ENCODE measurements at regions not wholly inside any gene's neighbourhood (a gene's known extent, or its start where the extent isn't known, plus 50 kb on each side); places are given as distances from the start of the nearest gene placed in this dataset.
"Not testable (repeated sequence)": the region's sequence is repeated elsewhere in the genome, so short reads cannot be mapped to it uniquely, and the experiment has no call there.

DNA sequence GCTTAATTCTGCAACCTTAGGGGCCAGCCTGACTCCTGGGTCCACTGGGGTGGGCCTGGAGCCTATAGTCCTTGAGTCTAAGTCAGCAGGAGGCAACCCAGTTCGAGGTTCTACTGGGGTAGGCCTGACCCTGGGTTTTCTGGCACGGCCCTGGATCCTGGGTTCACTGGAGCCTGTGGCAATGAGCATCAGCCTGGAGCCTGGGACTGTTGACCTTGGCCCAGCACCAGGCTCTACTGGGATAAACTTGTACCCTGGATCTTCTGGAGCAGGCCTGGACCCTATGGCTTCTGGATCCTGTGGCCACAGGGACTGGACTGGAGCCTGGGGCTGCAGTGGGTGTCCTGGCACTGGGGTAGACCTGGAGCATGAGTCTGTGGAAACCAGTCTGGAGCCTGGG lies 874.3 kb upstream of the INTU start:
- Histone ChIP-seq H3K9ac (ENCODE audit: low read length) (no peak overlapping the region), H3K4me3 (ENCODE audit: low read length) (no peak overlapping the region), H3K4me1 (ENCODE audit: control insufficient read depth, insufficient read depth, low read length) (no peaks in the 10 kb centered on the region), H3K36me3 (ENCODE audit: control insufficient read depth, insufficient read depth, low read length, severe bottlenecking) (no peaks in the 10 kb centered on the region), H3K27me3 (replicated peaks; ENCODE audit: control insufficient read depth, insufficient read depth, low read length) (no peaks in the 10 kb centered on the region), H3K9me3 (ENCODE audit: control insufficient read depth, low read length) (no peaks in the 10 kb centered on the region)
- no peak for DNase-seq (ENCODE audit: low read depth)

DNA sequence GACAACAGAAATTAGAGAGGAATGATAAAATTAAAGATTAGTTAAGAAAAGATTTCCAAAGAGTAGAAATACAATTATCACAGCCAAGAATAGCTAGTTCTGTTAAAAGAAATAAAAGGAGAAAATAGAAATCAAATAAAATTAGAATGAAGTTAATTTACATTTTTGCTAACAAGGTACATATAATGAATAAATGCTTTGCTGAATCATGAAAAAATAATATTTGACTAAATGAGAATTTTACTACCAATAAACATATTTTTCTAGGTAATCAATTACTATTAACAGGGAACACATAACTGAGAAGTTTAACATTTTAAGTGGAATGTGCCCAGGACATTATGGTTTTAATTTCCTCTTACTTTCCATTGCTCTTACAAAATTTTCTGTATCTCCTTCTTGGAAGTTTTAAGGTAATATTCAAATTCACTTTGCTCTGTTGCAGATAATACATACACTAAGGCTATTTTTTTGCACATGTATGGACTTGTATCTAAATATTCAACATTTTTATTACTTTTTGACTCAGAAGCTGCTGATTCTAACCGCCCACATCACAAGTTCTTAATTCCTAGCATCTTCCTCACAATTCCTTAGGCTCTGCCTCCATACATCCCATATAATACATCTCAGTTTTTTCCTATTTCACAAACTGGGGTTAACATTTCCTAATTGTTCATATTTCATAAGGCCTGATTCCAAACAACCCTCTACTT lies 870.7 kb upstream of the INTU start:
- peaks cover 8% of the 10 kb centered on the region for H3K4me1 ChIP-seq (ENCODE audit: control insufficient read depth, insufficient read depth, low read length)
- no peak overlapping the region for H3K9ac ChIP-seq (ENCODE audit: low read length)
- no peaks in the 10 kb centered on the region for H3K36me3 ChIP-seq (ENCODE audit: control insufficient read depth, insufficient read depth, low read length, severe bottlenecking)
- H3K9me3 ChIP-seq (ENCODE audit: control insufficient read depth, low read length) = no peaks in the 10 kb centered on the region
- H3K27me3 ChIP-seq (replicated peaks; ENCODE audit: control insufficient read depth, insufficient read depth, low read length) = no peaks in the 10 kb centered on the region
- DNase-seq (ENCODE audit: low read depth) = no peak
- H3K4me3 ChIP-seq (ENCODE audit: low read length) = no peak overlapping the region

DNA sequence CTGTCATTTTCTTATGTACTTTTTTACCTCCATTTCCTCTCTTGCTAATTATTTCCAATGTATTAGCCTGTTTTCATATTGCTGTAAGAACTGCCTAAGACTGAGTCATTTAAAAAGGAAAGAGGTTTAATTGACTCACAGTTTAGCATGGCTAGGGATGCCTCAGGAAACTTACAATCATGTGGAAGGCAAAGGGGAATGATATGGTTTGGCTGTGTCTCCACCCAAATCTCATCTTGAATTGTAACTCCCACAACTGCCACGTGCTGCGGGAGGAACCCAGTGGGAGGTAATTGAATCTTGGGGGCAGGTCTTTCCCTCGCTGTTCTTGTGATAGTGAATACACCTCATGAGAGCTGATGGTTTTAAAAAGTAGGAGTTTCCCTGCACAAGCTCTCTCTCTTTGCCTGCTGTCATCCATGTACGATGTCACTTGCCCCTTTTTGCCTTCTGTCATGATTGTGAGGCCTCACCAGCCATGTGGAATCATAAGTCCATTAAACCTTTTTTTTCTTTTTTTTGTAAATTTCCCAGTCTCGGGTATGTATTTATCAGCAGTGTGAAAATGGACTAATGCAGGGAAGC lies 870.0 kb upstream of the INTU start:
- H3K9me3 ChIP-seq (ENCODE audit: control insufficient read depth, low read length) = no peaks in the 10 kb centered on the region
- no peak overlapping the region for H3K4me3 ChIP-seq (ENCODE audit: low read length)
- H3K4me1 ChIP-seq (ENCODE audit: control insufficient read depth, insufficient read depth, low read length) = peaks cover 8% of the 10 kb centered on the region
- H3K27me3 ChIP-seq (replicated peaks; ENCODE audit: control insufficient read depth, insufficient read depth, low read length) = no peaks in the 10 kb centered on the region
- no peak overlapping the region for H3K9ac ChIP-seq (ENCODE audit: low read length)
- no peak for DNase-seq (ENCODE audit: low read depth)
- H3K36me3 ChIP-seq (ENCODE audit: control insufficient read depth, insufficient read depth, low read length, severe bottlenecking) = no peaks in the 10 kb centered on the region

- no peak overlapping the region for H3K9ac ChIP-seq (ENCODE audit: low read length)
- H3K27me3 ChIP-seq (replicated peaks; ENCODE audit: control insufficient read depth, insufficient read depth, low read length) = no peaks in the 10 kb centered on the region
- no peaks in the 10 kb centered on the region for H3K9me3 ChIP-seq (ENCODE audit: control insufficient read depth, low read length)
- H3K4me1 ChIP-seq (ENCODE audit: control insufficient read depth, insufficient read depth, low read length) = peaks cover 8% of the 10 kb centered on the region
- no peaks in the 10 kb centered on the region for H3K36me3 ChIP-seq (ENCODE audit: control insufficient read depth, insufficient read depth, low read length, severe bottlenecking)
- no peak for DNase-seq (ENCODE audit: low read depth)
- H3K4me3 ChIP-seq (ENCODE audit: low read length) = no peak overlapping the region
These were observed 866.5 kb upstream of the INTU start for GRCh38 chr4:126766241-126766640.

DNA sequence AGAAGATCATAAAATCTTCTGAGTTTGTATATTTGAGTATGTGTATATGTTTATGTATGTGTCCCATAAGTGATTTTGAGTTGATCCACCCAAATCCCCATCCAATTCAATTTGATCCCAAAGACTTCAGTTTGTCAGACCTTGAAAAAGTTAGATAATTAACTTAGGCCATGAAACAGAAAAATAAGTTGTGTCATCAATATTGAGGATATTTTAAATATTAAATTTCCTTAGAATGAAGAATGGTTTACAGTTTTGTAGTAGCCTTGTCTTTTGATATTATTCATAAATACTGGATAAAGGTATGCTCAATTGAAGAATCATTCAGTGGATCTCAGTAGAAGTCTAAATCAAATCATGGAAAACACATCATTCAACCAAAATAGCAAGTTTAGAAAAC lies 864.4 kb upstream of the INTU start:
- peaks cover 8% of the 10 kb centered on the region for H3K4me1 ChIP-seq (ENCODE audit: control insufficient read depth, insufficient read depth, low read length)
- DNase-seq (ENCODE audit: low read depth) = no peak
- no peaks in the 10 kb centered on the region for H3K27me3 ChIP-seq (replicated peaks; ENCODE audit: control insufficient read depth, insufficient read depth, low read length)
- no peaks in the 10 kb centered on the region for H3K36me3 ChIP-seq (ENCODE audit: control insufficient read depth, insufficient read depth, low read length, severe bottlenecking)
- H3K4me3 ChIP-seq (ENCODE audit: low read length) = no peak overlapping the region
- no peaks in the 10 kb centered on the region for H3K9me3 ChIP-seq (ENCODE audit: control insufficient read depth, low read length)
- H3K9ac ChIP-seq (ENCODE audit: low read length) = no peak overlapping the region

- not testable (repeated sequence) for H3K36me3 ChIP-seq (ENCODE audit: control insufficient read depth, insufficient read depth, low read length, severe bottlenecking); H3K9ac ChIP-seq (ENCODE audit: low read length); H3K4me1 ChIP-seq (ENCODE audit: control insufficient read depth, insufficient read depth, low read length); H3K9me3 ChIP-seq (ENCODE audit: control insufficient read depth, low read length); H3K4me3 ChIP-seq (ENCODE audit: low read length); H3K27me3 ChIP-seq (replicated peaks; ENCODE audit: control insufficient read depth, insufficient read depth, low read length); DNase-seq (ENCODE audit: low read depth)
These were observed 861.8 kb upstream of the INTU start for GRCh38 chr4:126770811-126771553.

DNA sequence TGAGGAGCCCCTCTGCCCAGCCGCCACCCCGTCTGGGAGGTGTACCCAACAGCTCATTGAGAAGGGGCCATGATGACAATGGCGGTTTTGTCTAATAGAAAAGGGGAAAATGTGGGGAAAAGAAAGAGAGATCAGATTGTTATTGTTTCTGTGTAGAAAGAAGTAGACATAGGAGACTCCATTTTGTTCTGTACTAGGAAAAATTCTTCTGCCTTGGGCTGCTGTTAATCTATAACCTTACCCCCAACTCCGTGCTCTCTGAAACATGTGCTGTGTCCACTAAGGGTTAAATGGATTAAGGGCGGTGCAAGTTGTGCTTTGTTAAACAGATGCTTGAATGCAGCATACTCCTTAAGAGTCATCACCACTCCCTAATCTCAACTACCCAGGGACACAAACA lies 861.1 kb upstream of the INTU start:
- not testable (repeated sequence) for H3K36me3 ChIP-seq (ENCODE audit: control insufficient read depth, insufficient read depth, low read length, severe bottlenecking); H3K4me3 ChIP-seq (ENCODE audit: low read length); H3K9ac ChIP-seq (ENCODE audit: low read length); DNase-seq (ENCODE audit: low read depth); H3K4me1 ChIP-seq (ENCODE audit: control insufficient read depth, insufficient read depth, low read length); H3K9me3 ChIP-seq (ENCODE audit: control insufficient read depth, low read length); H3K27me3 ChIP-seq (replicated peaks; ENCODE audit: control insufficient read depth, insufficient read depth, low read length)

- Histone ChIP-seq H3K4me1 (ENCODE audit: control insufficient read depth, insufficient read depth, low read length) (peaks cover 6% of the 10 kb centered on the region), H3K9me3 (ENCODE audit: control insufficient read depth, low read length) (no peaks in the 10 kb centered on the region)
These were observed 860.1 kb upstream of the INTU start for GRCh38 chr4:126772662-126773061.

GRCh38 chr4:126775485-126776106 lies 857.2 kb upstream of the INTU start:
- Histone ChIP-seq H3K27me3 (replicated peaks; ENCODE audit: control insufficient read depth, insufficient read depth, low read length) (no peaks in the 10 kb centered on the region), H3K36me3 (ENCODE audit: control insufficient read depth, insufficient read depth, low read length, severe bottlenecking) (no peaks in the 10 kb centered on the region), H3K4me1 (ENCODE audit: control insufficient read depth, insufficient read depth, low read length) (peaks cover 18% of the 10 kb centered on the region), H3K9me3 (ENCODE audit: control insufficient read depth, low read length) (no peaks in the 10 kb centered on the region), H3K9ac (ENCODE audit: low read length) (no peak overlapping the region), H3K4me3 (ENCODE audit: low read length) (no peak overlapping the region)
- no peak for DNase-seq (ENCODE audit: low read depth)

More at GRCh38 chr4:126772662-126773061, 860.1 kb upstream of the INTU start:
- DNase-seq (ENCODE audit: low read depth) = no peak
- no peaks in the 10 kb centered on the region for H3K36me3 ChIP-seq (ENCODE audit: control insufficient read depth, insufficient read depth, low read length, severe bottlenecking)
- H3K4me3 ChIP-seq (ENCODE audit: low read length) = no peak overlapping the region
- no peak overlapping the region for H3K9ac ChIP-seq (ENCODE audit: low read length)
- no peaks in the 10 kb centered on the region for H3K27me3 ChIP-seq (replicated peaks; ENCODE audit: control insufficient read depth, insufficient read depth, low read length)

- no peaks in the 10 kb centered on the region for H3K36me3 ChIP-seq (ENCODE audit: control insufficient read depth, insufficient read depth, low read length, severe bottlenecking)
- no peak overlapping the region for H3K4me3 ChIP-seq (ENCODE audit: low read length)
- H3K27me3 ChIP-seq (replicated peaks; ENCODE audit: control insufficient read depth, insufficient read depth, low read length) = no peaks in the 10 kb centered on the region
- peaks cover 18% of the 10 kb centered on the region for H3K4me1 ChIP-seq (ENCODE audit: control insufficient read depth, insufficient read depth, low read length)
- no peak for DNase-seq (ENCODE audit: low read depth)
- H3K9ac ChIP-seq (ENCODE audit: low read length) = peak overlapping the region; percentile 28
- no peaks in the 10 kb centered on the region for H3K9me3 ChIP-seq (ENCODE audit: control insufficient read depth, low read length)
These were observed 856.4 kb upstream of the INTU start for GRCh38 chr4:126776361-126776760.

GRCh38 chr4:126777649-126778048 lies 855.1 kb upstream of the INTU start:
- peak overlapping the region; percentile 55 for H3K4me3 ChIP-seq (ENCODE audit: low read length)
- H3K9me3 ChIP-seq (ENCODE audit: control insufficient read depth, low read length) = no peaks in the 10 kb centered on the region
- H3K9ac ChIP-seq (ENCODE audit: low read length) = peak overlapping the region; percentile 66
- no peaks in the 10 kb centered on the region for H3K36me3 ChIP-seq (ENCODE audit: control insufficient read depth, insufficient read depth, low read length, severe bottlenecking)
- peaks cover 18% of the 10 kb centered on the region for H3K4me1 ChIP-seq (ENCODE audit: control insufficient read depth, insufficient read depth, low read length)
- H3K27me3 ChIP-seq (replicated peaks; ENCODE audit: control insufficient read depth, insufficient read depth, low read length) = no peaks in the 10 kb centered on the region
- peak; percentile 86 for DNase-seq (ENCODE audit: low read depth)

All from adipocyte (in vitro differentiated cells).